Neuronal stem cell (in vitro differentiated cells): ENCODE measurements at regions not wholly inside any gene's neighbourhood (a gene's known extent, or its start where the extent isn't known, plus 50 kb on each side); places are given as distances from the start of the nearest gene placed in this dataset.
A peak's percentile ranks its signal among the peaks of the same experiment; 100 is the strongest.

ENCODE experiments used
- DNase-seq: peaks from one replicate; pipeline ENCODE4 v3.0.0-alpha.2; 2013; ENCODE audit warnings: low spot score
- H2AFZ ChIP-seq: one replicate; pipeline ENCODE4 v1.6.1; 2013; ENCODE audit warnings: mild to moderate bottlenecking, low read length, inconsistent platforms
- H2AK5ac ChIP-seq: 2 replicates; pipeline ENCODE4 v1.6.1; 2013; ENCODE audit warnings: low read depth, mild to moderate bottlenecking, inconsistent platforms, low read length, moderate library complexity, mixed read lengths
- H2BK120ac ChIP-seq: 2 replicates; pipeline ENCODE4 v1.6.1; 2013; ENCODE audit warnings: low read depth, mild to moderate bottlenecking, inconsistent platforms, low read length, moderate library complexity, mixed read lengths
- H2BK12ac ChIP-seq: one replicate; pipeline ENCODE4 v1.6.1; 2013; ENCODE audit warnings: low read length, inconsistent platforms
- H2BK15ac ChIP-seq: 2 replicates; pipeline ENCODE4 v1.6.1; 2013; ENCODE audit warnings: mild to moderate bottlenecking, low read length, inconsistent platforms, mixed read lengths
- H2BK5ac ChIP-seq: one replicate; pipeline ENCODE4 v1.6.1; 2013; ENCODE audit warnings: inconsistent platforms, mild to moderate bottlenecking, low read length, moderate library complexity
- H3K14ac ChIP-seq: one replicate; pipeline ENCODE4 v1.6.1; 2013; ENCODE audit warnings: low read length, inconsistent platforms
- H3K18ac ChIP-seq: 2 replicates; pipeline ENCODE4 v1.6.1; 2013; ENCODE audit warnings: low read length, inconsistent platforms
- H3K23ac ChIP-seq: 2 replicates; pipeline ENCODE4 v1.6.1; 2013; ENCODE audit warnings: low read depth, mild to moderate bottlenecking, mixed read lengths, low read length, inconsistent platforms; ENCODE audit not compliant: poor library complexity
- H3K27ac ChIP-seq: replicated peaks from 3 replicates; pipeline ENCODE4 v1.5.1; 2013; ENCODE audit warnings: low read length, inconsistent platforms
- H3K27me3 ChIP-seq, 3 experiments: 2 replicates each; pipeline ENCODE4 v1.6.1; 2013; ENCODE audit warnings: low read length in 3 of 3, mild to moderate bottlenecking in 2 of 3, inconsistent platforms in 1 of 3, low read depth in 1 of 3, mixed read lengths in 1 of 3, moderate library complexity in 1 of 3; ENCODE audit not compliant: control insufficient read depth in 3 of 3, insufficient read depth in 3 of 3
- H3K36me3 ChIP-seq, 2 donors: replicated peaks in 1 of 2; 2 replicates each; pipeline ENCODE4 v1.6.1; 2013; ENCODE audit warnings: low read length in 2 of 2; ENCODE audit not compliant: control insufficient read depth in 2 of 2, insufficient read depth in 2 of 2
- H3K4ac ChIP-seq: 2 replicates; pipeline ENCODE4 v1.6.1; 2013; ENCODE audit warnings: inconsistent platforms, mild to moderate bottlenecking, low read length, moderate library complexity
- H3K4me1 ChIP-seq, 2 donors: 1 replicate in 1 of 2; 2 replicates in 1 of 2; pipeline ENCODE4 v1.6.1; 2013; ENCODE audit warnings: low read length in 2 of 2, low read depth in 1 of 2; ENCODE audit not compliant: control insufficient read depth in 2 of 2, insufficient read depth in 1 of 2
- H3K4me2 ChIP-seq: one replicate; pipeline ENCODE4 v1.6.1; 2013; ENCODE audit warnings: mild to moderate bottlenecking, low read length, inconsistent platforms; ENCODE audit not compliant: insufficient read depth, poor library complexity, severe bottlenecking
- H3K4me3 ChIP-seq, 2 donors: 2 replicates each; pipeline ENCODE4 v1.5.1; 2013; ENCODE audit warnings: low read length in 2 of 2, mild to moderate bottlenecking in 2 of 2, inconsistent platforms in 1 of 2, moderate library complexity in 1 of 2
- H3K79me1 ChIP-seq: one replicate; pipeline ENCODE4 v1.6.1; 2013; ENCODE audit warnings: low read depth, mild to moderate bottlenecking, inconsistent platforms, low read length, moderate library complexity
- H3K9ac ChIP-seq: one replicate; pipeline ENCODE4 v1.6.1; 2013; ENCODE audit warnings: mild to moderate bottlenecking, low read depth, low read length, inconsistent platforms; ENCODE audit not compliant: poor library complexity
- H3K9me3 ChIP-seq, 2 donors: replicated peaks in 1 of 2; 2 replicates each; pipeline versions ENCODE3 to v1.6.1; 2013; ENCODE audit warnings: low read length in 2 of 2, mild to moderate bottlenecking in 2 of 2, inconsistent platforms in 1 of 2, low read depth in 1 of 2, mixed read lengths in 1 of 2, moderate library complexity in 1 of 2; ENCODE audit not compliant: control insufficient read depth in 2 of 2, insufficient read depth in 1 of 2
- H4K8ac ChIP-seq: one replicate; pipeline ENCODE4 v1.6.1; 2013; ENCODE audit warnings: low read depth, mild to moderate bottlenecking, inconsistent platforms, low read length, moderate library complexity
- H4K91ac ChIP-seq: one replicate; pipeline ENCODE4 v1.6.1; 2013; ENCODE audit warnings: low read length, low read depth, mild to moderate bottlenecking, inconsistent platforms; ENCODE audit not compliant: poor library complexity
- WGBS, 2 donors: extraction: QIAGEN DNeasy Blood & Tissue Kit; methylation state at CpG; one replicate each; pipeline ENCODE4 v1.1.7; 2013; ENCODE audit warnings: missing lambda C conversion rate in 2 of 2, mixed read lengths in 1 of 2; ENCODE audit not compliant: insufficient read length in 2 of 2, insufficient replicate concordance in 1 of 2; ENCODE audit errors: extremely low coverage in 2 of 2; 5-methylcytosine and 5-hydroxymethylcytosine counted together

DNA sequence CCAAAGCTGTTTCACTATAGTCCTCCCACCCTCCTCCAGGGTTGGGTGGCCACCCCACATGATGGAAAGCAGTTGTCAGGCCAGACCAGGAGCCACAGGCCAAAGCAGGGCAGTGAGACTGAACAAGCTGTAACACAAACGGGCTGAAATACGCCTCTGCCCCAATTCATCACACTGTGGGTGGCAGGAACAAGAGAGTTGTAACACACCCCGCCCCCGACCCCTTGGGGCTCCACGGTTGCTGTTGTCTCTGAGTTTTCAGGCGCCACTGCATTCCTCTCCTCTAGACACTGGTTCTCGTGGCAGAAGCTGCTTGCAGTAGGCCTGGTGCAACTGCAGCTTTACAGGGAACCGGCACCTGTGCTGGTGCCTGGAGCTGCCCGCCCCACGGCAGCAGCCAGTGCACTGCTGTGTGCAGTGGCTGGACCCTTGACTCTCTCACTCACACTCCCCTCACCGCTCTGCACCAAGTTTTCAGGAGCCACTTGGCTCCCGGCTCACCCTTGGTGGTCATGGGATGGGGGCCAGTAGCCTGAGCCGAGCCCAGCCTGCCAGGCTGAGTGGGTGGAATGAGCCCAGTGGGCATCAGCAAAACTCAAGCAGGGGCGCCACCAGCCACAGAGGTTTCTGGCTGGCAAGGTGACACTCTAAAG is 1314.5 kb upstream of the MIR17HG start:
- WGBS, 2 donors = no CpG with 5 or more reads among the region's 14 CpGs
- no peak for DNase-seq
- no peak overlapping the region for H2BK15ac ChIP-seq
- peak overlapping the region; percentile 58 for H3K23ac ChIP-seq
- no peaks in the 10 kb centered on the region for H3K36me3 ChIP-seq
- H3K27me3 ChIP-seq = no peaks in the 10 kb centered on the region
- no peak overlapping the region for H3K14ac ChIP-seq
- H2AK5ac ChIP-seq = no peak overlapping the region
- H3K18ac ChIP-seq = peak overlapping the region; percentile 38
- no peaks in the 10 kb centered on the region for H3K4me1 ChIP-seq
- H3K4me2 ChIP-seq = no peak overlapping the region
- H4K91ac ChIP-seq = no peak overlapping the region
- peak overlapping the region; percentile 13 for H3K9ac ChIP-seq
- H4K8ac ChIP-seq = no peak overlapping the region
- no peak overlapping the region for H3K27ac ChIP-seq
- no peak overlapping the region for H2BK5ac ChIP-seq
- H2AFZ ChIP-seq = peak overlapping the region; percentile 61
- H3K4me3 ChIP-seq = no peak overlapping the region
- H2BK120ac ChIP-seq = no peak overlapping the region
- H2BK12ac ChIP-seq = no peak overlapping the region
- H3K4ac ChIP-seq = no peak overlapping the region
- H3K79me1 ChIP-seq = no peaks in the 10 kb centered on the region
- H3K9me3 ChIP-seq = peaks cover under 1 to 2% of the 10 kb centered on the region in 2 donors

DNA sequence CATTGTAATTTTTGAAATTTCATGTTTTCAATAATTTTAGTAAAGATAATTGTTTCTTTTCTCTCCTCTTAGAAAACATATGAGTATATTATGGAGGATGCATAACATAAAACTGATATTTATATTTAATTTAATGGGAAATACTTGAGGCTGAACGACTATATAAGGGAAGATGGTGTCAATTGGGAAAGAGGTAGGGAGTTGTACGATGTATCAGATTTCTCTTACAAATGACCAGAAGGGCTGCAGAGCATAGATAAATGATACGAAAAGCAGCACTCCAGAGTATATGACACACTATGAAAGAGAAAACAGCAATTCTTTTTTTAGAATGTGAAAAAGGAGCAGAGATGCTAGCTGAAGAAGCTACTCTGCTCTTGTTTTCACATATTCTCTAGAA is 1308.0 kb upstream of the MIR17HG start:
- H3K4ac ChIP-seq = no peak overlapping the region
- DNase-seq = no peak
- no peak overlapping the region for H4K8ac ChIP-seq
- H2BK5ac ChIP-seq = no peak overlapping the region
- no peaks in the 10 kb centered on the region for H3K27me3 ChIP-seq
- H2BK15ac ChIP-seq = no peak overlapping the region
- no peaks in the 10 kb centered on the region for H3K79me1 ChIP-seq
- H3K9ac ChIP-seq = no peak overlapping the region
- H3K23ac ChIP-seq = no peak overlapping the region
- no peak overlapping the region for H3K18ac ChIP-seq
- H2BK120ac ChIP-seq = no peak overlapping the region
- WGBS, 2 donors = no CpG with 5 or more reads among the region's 3 CpGs
- H3K9me3 ChIP-seq = no peaks in the 10 kb centered on the region
- H3K4me3 ChIP-seq = no peak overlapping the region
- no peak overlapping the region for H2BK12ac ChIP-seq
- H4K91ac ChIP-seq = no peak overlapping the region
- no peak overlapping the region for H3K14ac ChIP-seq
- no peak overlapping the region for H3K4me2 ChIP-seq
- H3K36me3 ChIP-seq = no peaks in the 10 kb centered on the region
- H3K4me1 ChIP-seq = no peaks in the 10 kb centered on the region
- H2AFZ ChIP-seq = no peak overlapping the region
- H2AK5ac ChIP-seq = no peak overlapping the region
- no peak overlapping the region for H3K27ac ChIP-seq

DNA sequence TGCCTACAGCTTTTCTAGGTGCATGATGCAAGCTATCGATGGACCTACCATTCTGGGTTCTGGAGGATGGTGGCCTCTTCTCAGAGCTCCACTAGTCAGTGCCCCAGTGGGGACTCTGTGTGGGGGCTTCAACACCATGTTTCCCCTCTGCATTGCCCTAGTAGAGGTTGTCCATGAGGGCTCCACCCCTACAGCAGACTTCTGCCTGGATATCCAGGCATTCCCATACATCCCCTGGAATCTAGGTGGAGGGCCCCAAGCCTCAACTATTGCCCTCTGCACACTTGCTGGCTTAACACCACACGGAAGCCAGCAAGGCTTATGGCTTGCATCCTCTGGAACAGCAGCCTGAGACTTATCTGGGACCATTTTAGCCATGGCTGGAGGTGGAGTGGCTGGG is 1299.9 kb upstream of the MIR17HG start:
- no peak overlapping the region for H2BK15ac ChIP-seq
- H2BK5ac ChIP-seq = no peak overlapping the region
- H3K4me3 ChIP-seq = no peak overlapping the region
- no peak overlapping the region for H3K23ac ChIP-seq
- no CpG with 5 or more reads among the region's 2 CpGs for WGBS, 2 donors
- peak overlapping the region; percentile 92 for H4K8ac ChIP-seq
- H4K91ac ChIP-seq = no peak overlapping the region
- peaks cover 8 to 9% of the 10 kb centered on the region in 2 donors for H3K9me3 ChIP-seq
- no peak overlapping the region for H3K18ac ChIP-seq
- H3K79me1 ChIP-seq = no peaks in the 10 kb centered on the region
- H3K4me1 ChIP-seq = no peaks in the 10 kb centered on the region
- H3K36me3 ChIP-seq = no peaks in the 10 kb centered on the region
- H2BK120ac ChIP-seq = no peak overlapping the region
- H3K9ac ChIP-seq = no peak overlapping the region
- no peak overlapping the region for H2AK5ac ChIP-seq
- no peak for DNase-seq
- H3K27me3 ChIP-seq = no peaks in the 10 kb centered on the region
- no peak overlapping the region for H2BK12ac ChIP-seq
- H3K27ac ChIP-seq = no peak overlapping the region
- H3K4me2 ChIP-seq = no peak overlapping the region
- H3K4ac ChIP-seq = no peak overlapping the region
- no peak overlapping the region for H3K14ac ChIP-seq
- H2AFZ ChIP-seq = no peak overlapping the region

DNA sequence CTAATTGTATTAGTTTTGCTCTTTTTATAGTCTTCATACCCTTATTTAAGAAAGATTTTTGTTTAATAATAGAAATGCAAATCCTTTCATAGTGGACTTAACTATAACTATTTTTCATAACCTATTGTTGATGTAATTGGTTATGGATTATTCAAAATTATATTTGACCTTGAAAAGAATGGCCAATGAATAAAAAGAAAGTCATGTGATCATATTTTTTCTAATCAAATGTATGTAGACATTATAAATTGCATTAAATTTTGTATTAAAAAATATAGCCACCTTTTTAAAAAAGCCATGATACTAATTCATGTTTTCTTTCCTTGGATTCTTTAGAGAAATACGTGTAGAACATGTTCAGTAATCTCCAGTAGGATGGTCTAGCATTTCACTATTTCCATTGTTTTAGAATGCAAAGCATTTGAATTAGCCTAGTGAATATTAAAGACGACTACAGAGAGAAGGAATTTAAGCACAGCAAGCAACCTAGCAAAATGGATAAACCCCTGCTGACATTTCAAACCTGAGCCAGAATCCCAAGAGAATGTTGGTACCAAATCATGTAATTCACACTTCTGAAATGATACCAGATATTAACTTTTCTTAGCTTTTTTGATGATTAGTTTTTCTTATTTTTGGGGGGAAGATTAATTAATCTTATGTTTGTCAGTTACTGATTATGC is 1297.4 kb upstream of the MIR17HG start:
- H3K4me1 ChIP-seq = no peaks in the 10 kb centered on the region

More for the DNA sequence above, 1297.4 kb upstream of the MIR17HG start:
- Histone ChIP-seq H2AK5ac (no peak overlapping the region), H3K18ac (no peak overlapping the region), H4K8ac (no peak overlapping the region), H3K36me3 (no peaks in the 10 kb centered on the region), H3K27ac (no peak overlapping the region), H3K9ac (no peak overlapping the region), H3K14ac (no peak overlapping the region), H3K79me1 (no peaks in the 10 kb centered on the region), H3K4ac (no peak overlapping the region), H2BK12ac (no peak overlapping the region), H2AFZ (no peak overlapping the region), H3K27me3 (no peaks in the 10 kb centered on the region), H3K23ac (no peak overlapping the region), H2BK120ac (no peak overlapping the region), H4K91ac (no peak overlapping the region), H3K9me3 (peaks cover 8 to 9% of the 10 kb centered on the region in 2 donors), H2BK5ac (no peak overlapping the region), H3K4me3 (no peak overlapping the region), H2BK15ac (no peak overlapping the region), H3K4me2 (no peak overlapping the region)
- DNase-seq = no peak
- WGBS, 2 donors = no CpG with 5 or more reads among the region's 2 CpGs
